Hematopoietic multipotent progenitor cell treated with erythropoietin and hydrocortisone succinate and interleukin-3 and kit ligand, for 6 days (in vitro differentiated cells): ENCODE measurements at regions not wholly inside any gene's neighbourhood (a gene's known extent, or its start where the extent isn't known, plus 50 kb on each side); places are given as distances from the start of the nearest gene placed in this dataset.
"Not testable (repeated sequence)": the region's sequence is repeated elsewhere in the genome, so short reads cannot be mapped to it uniquely, and the experiment has no call there.

Source experiments
- DNase-seq: peaks from one replicate; pipeline ENCODE4 v3.0.0-alpha.2; 2015

- no peak for DNase-seq
These were observed 385.9 kb upstream of the SPRY2 start for GRCh38 chr13:80726868-80727267.

- no peak for DNase-seq
These were observed 380.8 kb upstream of the SPRY2 start for GRCh38 chr13:80721689-80722088.

GRCh38 chr13:80718970-80719369, 378.0 kb upstream of the SPRY2 start:
- DNase-seq: no peak

GRCh38 chr13:80717776-80718175, 376.9 kb upstream of the SPRY2 start:
- DNase-seq: peak; percentile 2

GRCh38 chr13:80716610-80717081, 375.7 kb upstream of the SPRY2 start:
- peak; percentile 44 for DNase-seq

GRCh38 chr13:80712026-80712425, 371.1 kb upstream of the SPRY2 start:
- peak; percentile 14 for DNase-seq

- DNase-seq: no peak
These were observed 367.9 kb upstream of the SPRY2 start for GRCh38 chr13:80708791-80709190.

- no peak for DNase-seq
These were observed 366.4 kb upstream of the SPRY2 start for GRCh38 chr13:80707000-80707983.

- no peak for DNase-seq
These were observed 365.2 kb upstream of the SPRY2 start for GRCh38 chr13:80706164-80706471.

GRCh38 chr13:80705371-80706163, 364.6 kb upstream of the SPRY2 start:
- DNase-seq: no peak

- DNase-seq: no peak
These were observed 363.4 kb upstream of the SPRY2 start for GRCh38 chr13:80704369-80704768.

GRCh38 chr13:80695841-80696240, 354.9 kb upstream of the SPRY2 start:
- no peak for DNase-seq

- not testable (repeated sequence) for DNase-seq
These were observed 350.9 kb upstream of the SPRY2 start for GRCh38 chr13:80691814-80692213.

GRCh38 chr13:80690208-80690607, 349.3 kb upstream of the SPRY2 start:
- no peak for DNase-seq

GRCh38 chr13:80688593-80688992, 347.7 kb upstream of the SPRY2 start:
- no peak for DNase-seq

GRCh38 chr13:80685942-80686341, 345.0 kb upstream of the SPRY2 start:
- no peak for DNase-seq

- no peak for DNase-seq
These were observed 343.5 kb upstream of the SPRY2 start for GRCh38 chr13:80684217-80684991.

- no peak for DNase-seq
These were observed 339.9 kb upstream of the SPRY2 start for GRCh38 chr13:80680786-80681366.

- no peak for DNase-seq
These were observed 338.5 kb upstream of the SPRY2 start for GRCh38 chr13:80679423-80679822.

GRCh38 chr13:80677227-80677626, 336.3 kb upstream of the SPRY2 start:
- DNase-seq: no peak

GRCh38 chr13:80675442-80675841, 334.5 kb upstream of the SPRY2 start:
- not testable (repeated sequence) for DNase-seq

- DNase-seq: no peak
These were observed 330.8 kb upstream of the SPRY2 start for GRCh38 chr13:80671773-80672172.

GRCh38 chr13:80669112-80669511, 328.2 kb upstream of the SPRY2 start:
- no peak for DNase-seq
